ENCODE measurements at regions not wholly inside any gene's neighbourhood (a gene's known extent, or its start where the extent isn't known, plus 50 kb on each side); places are given as distances from the start of the nearest gene placed in this dataset.
"Not testable (repeated sequence)": the region's sequence is repeated elsewhere in the genome, so short reads cannot be mapped to it uniquely, and the experiment has no call there.

GRCh38 chr4:111048316-111048715 is 425.4 kb upstream of the PITX2 start:
- Histone ChIP-seq H3K4me1 (ENCODE audit: control insufficient read depth in 1 of 2, insufficient read depth in 2 of 2, low read length in 2 of 2) (no peaks in the 10 kb centered on the region), H3K4me3 (ENCODE audit: low read depth in 1 of 2, low read length in 2 of 2) (no peak overlapping the region), H3K27me3 (ENCODE audit: control insufficient read depth in 1 of 2, insufficient read depth in 2 of 2, low read length in 2 of 2) (no peaks in the 10 kb centered on the region), H3K9me3 (ENCODE audit: control insufficient read depth in 1 of 2, low read length in 2 of 2) (no peaks in the 10 kb centered on the region), H3K9ac (ENCODE audit: low read depth in 1 of 2, low read length in 2 of 2) (no peak overlapping the region), H3K27ac (ENCODE audit: low read depth, low read length) (no peak overlapping the region), H3K36me3 (ENCODE audit: control insufficient read depth in 1 of 2, insufficient read depth in 2 of 2, low read length in 2 of 2) (no peaks in the 10 kb centered on the region)

DNA sequence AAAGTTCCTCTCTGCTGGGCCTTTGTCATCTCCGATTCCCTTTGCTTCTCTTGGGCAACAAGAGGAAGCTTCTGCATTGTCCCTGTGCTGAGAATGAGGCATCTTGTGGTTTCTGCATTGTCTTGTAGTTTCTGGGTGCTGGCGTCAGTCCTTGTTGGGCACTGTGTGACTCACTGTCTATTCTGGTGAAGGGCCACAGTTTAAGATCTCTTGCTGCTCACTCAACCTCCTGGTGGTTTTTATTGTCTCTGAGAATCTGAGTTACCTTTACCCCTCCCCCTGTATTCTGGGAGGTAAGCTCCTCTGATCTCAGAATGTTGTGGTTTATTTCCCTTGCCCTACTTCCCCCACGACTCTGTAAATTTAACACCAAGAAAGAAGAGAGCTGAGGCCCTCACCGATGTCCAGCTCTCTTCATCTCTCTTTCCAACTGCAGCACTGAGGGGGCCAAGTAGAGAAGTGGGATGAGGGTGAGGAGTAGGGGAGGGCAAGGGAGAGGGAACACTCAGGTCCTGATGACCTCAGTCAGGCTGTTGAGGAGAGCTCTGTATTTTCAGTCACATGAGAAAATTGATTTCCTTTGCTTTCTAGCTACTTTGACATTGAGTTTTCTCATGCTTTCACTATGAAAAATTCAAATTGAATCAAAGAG is 441.6 kb upstream of the PITX2 start:
- Histone ChIP-seq H3K4me1 (ENCODE audit: control insufficient read depth in 1 of 2, insufficient read depth in 2 of 2, low read length in 2 of 2) (no peaks in the 10 kb centered on the region), H3K9ac (ENCODE audit: low read depth in 1 of 2, low read length in 2 of 2) (no peak overlapping the region), H3K27ac (ENCODE audit: low read depth, low read length) (no peak overlapping the region), H3K27me3 (ENCODE audit: control insufficient read depth in 1 of 2, insufficient read depth in 2 of 2, low read length in 2 of 2) (no peaks in the 10 kb centered on the region), H3K9me3 (ENCODE audit: control insufficient read depth in 1 of 2, low read length in 2 of 2) (no peaks in the 10 kb centered on the region), H3K36me3 (ENCODE audit: control insufficient read depth in 1 of 2, insufficient read depth in 2 of 2, low read length in 2 of 2) (no peaks in the 10 kb centered on the region), H3K4me3 (ENCODE audit: low read depth in 1 of 2, low read length in 2 of 2) (no peak overlapping the region)

DNA sequence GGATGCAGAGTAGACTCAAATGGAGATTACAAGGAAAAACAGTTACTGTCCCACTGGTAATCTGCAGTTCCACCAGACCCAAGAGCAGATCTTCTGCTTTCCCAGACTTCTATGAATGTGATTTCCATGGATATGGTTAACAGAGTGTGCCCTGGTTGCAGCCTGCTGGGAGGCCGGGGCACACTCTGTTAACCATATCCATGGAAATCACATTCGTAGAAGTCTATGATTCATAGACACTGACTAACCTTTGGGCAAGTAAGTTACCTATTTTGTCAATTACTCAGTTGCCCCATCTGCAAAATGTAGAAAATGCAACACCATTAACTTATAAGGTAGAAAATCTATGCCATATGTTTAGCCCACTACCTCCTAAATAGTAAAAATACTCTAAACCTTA is 443.1 kb upstream of the PITX2 start:
- Histone ChIP-seq H3K27ac (ENCODE audit: low read depth, low read length) (no peak overlapping the region), H3K27me3 (ENCODE audit: control insufficient read depth in 1 of 2, insufficient read depth in 2 of 2, low read length in 2 of 2) (no peaks in the 10 kb centered on the region), H3K4me3 (ENCODE audit: low read depth in 1 of 2, low read length in 2 of 2) (no peak overlapping the region), H3K36me3 (ENCODE audit: control insufficient read depth in 1 of 2, insufficient read depth in 2 of 2, low read length in 2 of 2) (no peaks in the 10 kb centered on the region), H3K4me1 (ENCODE audit: control insufficient read depth in 1 of 2, insufficient read depth in 2 of 2, low read length in 2 of 2) (no peaks in the 10 kb centered on the region), H3K9ac (ENCODE audit: low read depth in 1 of 2, low read length in 2 of 2) (no peak overlapping the region), H3K9me3 (ENCODE audit: control insufficient read depth in 1 of 2, low read length in 2 of 2) (no peaks in the 10 kb centered on the region)

- no peaks in the 10 kb centered on the region for H3K9me3 ChIP-seq (ENCODE audit: control insufficient read depth in 1 of 2, low read length in 2 of 2)
- H3K27ac ChIP-seq (ENCODE audit: low read depth, low read length) = no peak overlapping the region
- H3K36me3 ChIP-seq (ENCODE audit: control insufficient read depth in 1 of 2, insufficient read depth in 2 of 2, low read length in 2 of 2) = no peaks in the 10 kb centered on the region
- H3K27me3 ChIP-seq (ENCODE audit: control insufficient read depth in 1 of 2, insufficient read depth in 2 of 2, low read length in 2 of 2) = no peaks in the 10 kb centered on the region
- no peak overlapping the region for H3K4me3 ChIP-seq (ENCODE audit: low read depth in 1 of 2, low read length in 2 of 2)
- no peak overlapping the region for H3K9ac ChIP-seq (ENCODE audit: low read depth in 1 of 2, low read length in 2 of 2)
- H3K4me1 ChIP-seq (ENCODE audit: control insufficient read depth in 1 of 2, insufficient read depth in 2 of 2, low read length in 2 of 2) = no peaks in the 10 kb centered on the region
These were observed 443.6 kb upstream of the PITX2 start for GRCh38 chr4:111066447-111066846.

DNA sequence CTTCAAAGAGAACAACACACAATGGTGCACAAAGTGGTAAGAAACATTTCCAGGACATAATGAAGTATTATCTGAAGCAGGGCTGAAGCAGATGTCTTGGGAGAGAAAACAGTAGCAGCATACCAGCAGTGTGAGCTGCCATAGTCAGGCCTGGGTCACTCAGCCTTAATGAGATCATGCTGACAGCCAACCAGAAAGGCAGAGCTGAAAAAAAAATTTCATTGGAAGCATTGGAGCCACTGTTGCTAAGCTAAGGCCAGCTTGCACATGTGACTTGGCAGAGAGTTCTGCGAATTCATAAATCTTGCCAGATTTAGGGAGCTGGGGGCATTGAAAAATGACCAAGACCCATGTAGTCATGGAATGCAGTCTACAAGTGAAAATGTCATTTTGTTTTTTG is 444.0 kb upstream of the PITX2 start:
- Histone ChIP-seq H3K9me3 (ENCODE audit: control insufficient read depth in 1 of 2, low read length in 2 of 2) (no peaks in the 10 kb centered on the region), H3K27ac (ENCODE audit: low read depth, low read length) (no peak overlapping the region), H3K27me3 (ENCODE audit: control insufficient read depth in 1 of 2, insufficient read depth in 2 of 2, low read length in 2 of 2) (no peaks in the 10 kb centered on the region), H3K4me1 (ENCODE audit: control insufficient read depth in 1 of 2, insufficient read depth in 2 of 2, low read length in 2 of 2) (no peaks in the 10 kb centered on the region), H3K4me3 (ENCODE audit: low read depth in 1 of 2, low read length in 2 of 2) (no peak overlapping the region), H3K9ac (ENCODE audit: low read depth in 1 of 2, low read length in 2 of 2) (no peak overlapping the region), H3K36me3 (ENCODE audit: control insufficient read depth in 1 of 2, insufficient read depth in 2 of 2, low read length in 2 of 2) (no peaks in the 10 kb centered on the region)

GRCh38 chr4:111068883-111069282 is 446.0 kb upstream of the PITX2 start:
- Histone ChIP-seq H3K27me3 (ENCODE audit: control insufficient read depth in 1 of 2, insufficient read depth in 2 of 2, low read length in 2 of 2) (no peaks in the 10 kb centered on the region), H3K4me1 (ENCODE audit: control insufficient read depth in 1 of 2, insufficient read depth in 2 of 2, low read length in 2 of 2) (no peaks in the 10 kb centered on the region), H3K9ac (ENCODE audit: low read depth in 1 of 2, low read length in 2 of 2) (no peak overlapping the region), H3K36me3 (ENCODE audit: control insufficient read depth in 1 of 2, insufficient read depth in 2 of 2, low read length in 2 of 2) (no peaks in the 10 kb centered on the region), H3K9me3 (ENCODE audit: control insufficient read depth in 1 of 2, low read length in 2 of 2) (no peaks in the 10 kb centered on the region), H3K27ac (ENCODE audit: low read depth, low read length) (no peak overlapping the region), H3K4me3 (ENCODE audit: low read depth in 1 of 2, low read length in 2 of 2) (no peak overlapping the region)

DNA sequence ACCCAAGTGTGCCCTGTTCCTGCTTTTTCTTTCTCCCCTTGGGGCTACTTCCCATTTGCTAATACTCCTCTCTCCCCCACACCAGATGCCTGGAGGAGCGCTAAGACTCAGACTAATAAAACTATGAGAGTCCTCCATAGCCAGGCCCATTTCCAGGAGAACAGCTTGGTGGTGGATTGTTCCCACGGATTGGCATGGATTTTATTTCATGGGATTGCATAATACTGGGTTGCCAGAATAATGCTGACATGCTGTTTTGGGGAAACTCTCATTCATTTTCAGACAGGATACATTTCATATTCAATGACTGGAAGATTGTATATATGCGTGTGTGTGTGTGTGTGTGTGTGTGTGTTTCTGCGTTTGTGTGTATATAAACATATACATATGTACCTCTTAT is 447.5 kb upstream of the PITX2 start:
- H3K9me3 ChIP-seq (ENCODE audit: control insufficient read depth in 1 of 2, low read length in 2 of 2) = no peaks in the 10 kb centered on the region
- no peak overlapping the region for H3K9ac ChIP-seq (ENCODE audit: low read depth in 1 of 2, low read length in 2 of 2)
- H3K27me3 ChIP-seq (ENCODE audit: control insufficient read depth in 1 of 2, insufficient read depth in 2 of 2, low read length in 2 of 2) = no peaks in the 10 kb centered on the region
- H3K4me3 ChIP-seq (ENCODE audit: low read depth in 1 of 2, low read length in 2 of 2) = no peak overlapping the region
- H3K4me1 ChIP-seq (ENCODE audit: control insufficient read depth in 1 of 2, insufficient read depth in 2 of 2, low read length in 2 of 2) = no peaks in the 10 kb centered on the region
- no peaks in the 10 kb centered on the region for H3K36me3 ChIP-seq (ENCODE audit: control insufficient read depth in 1 of 2, insufficient read depth in 2 of 2, low read length in 2 of 2)
- H3K27ac ChIP-seq (ENCODE audit: low read depth, low read length) = no peak overlapping the region

- Histone ChIP-seq H3K27me3 (ENCODE audit: control insufficient read depth in 1 of 2, insufficient read depth in 2 of 2, low read length in 2 of 2) (no peaks in the 10 kb centered on the region), H3K36me3 (ENCODE audit: control insufficient read depth in 1 of 2, insufficient read depth in 2 of 2, low read length in 2 of 2) (no peaks in the 10 kb centered on the region), H3K4me1 (ENCODE audit: control insufficient read depth in 1 of 2, insufficient read depth in 2 of 2, low read length in 2 of 2) (no peaks in the 10 kb centered on the region), H3K9ac (ENCODE audit: low read depth in 1 of 2, low read length in 2 of 2) (no peak overlapping the region), H3K4me3 (ENCODE audit: low read depth in 1 of 2, low read length in 2 of 2) (no peak overlapping the region), H3K9me3 (ENCODE audit: control insufficient read depth in 1 of 2, low read length in 2 of 2) (no peaks in the 10 kb centered on the region), H3K27ac (ENCODE audit: low read depth, low read length) (no peak overlapping the region)
These were observed 451.7 kb upstream of the PITX2 start for GRCh38 chr4:111074523-111075114.

- H3K4me3 ChIP-seq (ENCODE audit: low read depth in 1 of 2, low read length in 2 of 2); H3K9ac ChIP-seq (ENCODE audit: low read depth in 1 of 2, low read length in 2 of 2); H3K9me3 ChIP-seq (ENCODE audit: control insufficient read depth in 1 of 2, low read length in 2 of 2); H3K27me3 ChIP-seq (ENCODE audit: control insufficient read depth in 1 of 2, insufficient read depth in 2 of 2, low read length in 2 of 2); H3K36me3 ChIP-seq (ENCODE audit: control insufficient read depth in 1 of 2, insufficient read depth in 2 of 2, low read length in 2 of 2); H3K27ac ChIP-seq (ENCODE audit: low read depth, low read length); H3K4me1 ChIP-seq (ENCODE audit: control insufficient read depth in 1 of 2, insufficient read depth in 2 of 2, low read length in 2 of 2): not testable (repeated sequence)
These were observed 453.4 kb upstream of the PITX2 start for GRCh38 chr4:111076299-111076698.

GRCh38 chr4:111108153-111108552 is 485.3 kb upstream of the PITX2 start:
- Histone ChIP-seq H3K27me3 (ENCODE audit: control insufficient read depth in 1 of 2, insufficient read depth in 2 of 2, low read length in 2 of 2) (no peaks in the 10 kb centered on the region), H3K4me3 (ENCODE audit: low read depth in 1 of 2, low read length in 2 of 2) (no peak overlapping the region), H3K9me3 (ENCODE audit: control insufficient read depth in 1 of 2, low read length in 2 of 2) (no peaks in the 10 kb centered on the region), H3K4me1 (ENCODE audit: control insufficient read depth in 1 of 2, insufficient read depth in 2 of 2, low read length in 2 of 2) (no peaks in the 10 kb centered on the region), H3K9ac (ENCODE audit: low read depth in 1 of 2, low read length in 2 of 2) (no peak overlapping the region), H3K27ac (ENCODE audit: low read depth, low read length) (no peak overlapping the region), H3K36me3 (ENCODE audit: control insufficient read depth in 1 of 2, insufficient read depth in 2 of 2, low read length in 2 of 2) (no peaks in the 10 kb centered on the region)

All from duodenal mucosa (tissue), 2 donors.